GM21825 (cell line): ENCODE measurements at regions not wholly inside any gene's neighbourhood (a gene's known extent, or its start where the extent isn't known, plus 50 kb on each side); places are given as distances from the start of the nearest gene placed in this dataset.

Experiments used
- ATAC-seq: cut with Tn5 transposase; IDR thresholded peaks from one replicate; pipeline ENCODE4 v1.9.1; 2021; ENCODE audit warnings: mild to moderate bottlenecking, moderate library complexity; ENCODE audit not compliant: unreplicated experiment

DNA sequence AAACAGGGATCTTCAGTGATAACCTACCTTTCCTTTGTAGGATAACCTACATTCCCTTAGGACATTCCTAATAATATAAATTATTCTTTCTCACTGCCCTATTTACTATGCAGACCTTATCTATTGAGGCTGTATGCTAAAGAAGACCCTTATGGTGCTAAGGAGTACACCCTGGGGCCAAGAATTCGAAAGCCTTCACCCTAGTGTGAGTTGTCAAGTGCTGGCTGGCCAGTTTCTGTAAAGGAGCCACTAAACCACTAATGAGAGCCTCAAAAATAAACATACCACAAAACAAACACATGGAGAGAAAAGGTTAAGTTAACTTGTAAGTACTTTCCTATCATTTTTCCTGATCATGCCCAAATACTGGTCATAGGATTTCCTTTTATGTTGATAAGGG lies 315.0 kb upstream of the CAMK1G start:
- no peak for ATAC-seq

- ATAC-seq = no peak
Observed at GRCh38 chr1:209276321-209276720, 307.2 kb upstream of the CAMK1G start.

- ATAC-seq = no peak
Observed at GRCh38 chr1:209277662-209278061, 305.9 kb upstream of the CAMK1G start.

DNA sequence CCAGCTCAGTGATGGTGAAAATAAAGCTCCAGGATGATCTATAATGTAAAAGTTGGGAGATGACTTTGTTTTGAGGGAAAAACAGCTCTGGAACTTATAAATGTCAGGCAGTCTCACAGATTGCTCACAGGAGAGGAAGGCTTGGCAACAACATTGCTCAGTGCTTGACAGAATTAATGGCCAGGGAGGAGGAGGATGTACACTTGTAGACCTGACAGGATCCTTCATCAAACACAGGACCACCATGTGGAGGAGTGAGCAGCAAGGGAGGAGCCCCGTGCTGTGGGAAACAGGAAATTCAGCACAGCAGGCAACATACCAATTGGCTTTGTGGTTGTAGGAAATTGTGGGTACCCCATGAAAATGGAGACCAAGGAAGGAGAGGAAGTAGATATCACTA lies 291.8 kb upstream of the CAMK1G start:
- ATAC-seq = no peak

DNA sequence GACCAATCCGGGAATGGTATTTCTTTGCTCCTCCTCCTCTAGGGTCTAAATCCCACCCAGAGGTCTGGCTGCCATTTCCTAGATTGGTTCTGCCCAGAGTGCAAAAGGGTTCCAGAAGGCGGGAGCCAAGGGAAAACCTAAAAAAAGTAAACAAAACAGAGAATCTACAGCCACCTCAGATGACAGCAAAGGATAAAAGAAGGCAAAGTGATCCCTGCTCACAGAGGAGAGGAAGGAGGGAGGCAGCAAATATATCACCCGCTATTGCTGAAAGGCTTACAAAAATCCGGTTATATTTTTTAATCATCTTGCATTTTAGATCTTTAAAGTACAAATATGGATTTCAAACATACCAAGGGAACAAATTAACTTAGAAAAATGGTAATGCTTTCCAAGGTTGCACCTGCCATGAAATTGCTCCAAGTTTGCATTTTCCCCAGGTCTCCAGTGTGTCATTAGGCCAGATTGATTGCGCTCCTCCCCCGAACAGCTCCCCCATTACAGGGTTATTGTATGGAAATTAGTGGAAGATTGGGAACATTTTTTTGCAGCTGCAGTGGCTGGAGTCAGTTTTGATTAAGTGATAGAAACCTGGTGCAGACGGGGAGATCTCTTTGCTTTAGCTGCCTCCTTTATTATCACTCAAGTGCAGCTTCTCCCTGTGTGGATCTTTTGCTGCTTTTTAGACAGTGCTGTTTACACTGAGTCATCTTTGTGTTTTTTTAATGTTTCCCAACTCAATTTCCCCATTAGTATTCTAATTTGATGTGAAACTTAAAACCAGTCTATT lies 280.5 kb upstream of the CAMK1G start:
- ATAC-seq = no peak

DNA sequence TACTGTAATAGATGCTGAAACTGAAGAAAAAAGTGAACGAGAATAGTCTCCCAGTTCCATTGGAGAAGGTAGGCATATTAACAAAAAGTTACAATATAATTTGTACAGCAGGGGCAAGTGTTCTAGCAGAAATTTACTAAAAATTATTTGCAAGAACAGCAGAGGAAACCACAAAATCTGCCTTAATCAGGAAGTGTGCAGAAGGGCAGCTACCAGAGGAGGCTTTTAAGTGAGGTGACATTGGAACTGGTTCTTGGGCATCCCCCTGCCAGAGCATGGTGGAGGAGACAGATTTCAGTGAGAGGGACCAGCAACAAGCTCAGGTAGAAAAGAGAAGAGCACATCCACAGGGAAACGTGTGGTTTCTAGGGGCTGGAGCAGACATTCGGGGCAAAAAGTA lies 279.3 kb upstream of the CAMK1G start:
- ATAC-seq = no peak

- ATAC-seq = no peak
Observed at GRCh38 chr1:209305221-209305954, 278.1 kb upstream of the CAMK1G start.

DNA sequence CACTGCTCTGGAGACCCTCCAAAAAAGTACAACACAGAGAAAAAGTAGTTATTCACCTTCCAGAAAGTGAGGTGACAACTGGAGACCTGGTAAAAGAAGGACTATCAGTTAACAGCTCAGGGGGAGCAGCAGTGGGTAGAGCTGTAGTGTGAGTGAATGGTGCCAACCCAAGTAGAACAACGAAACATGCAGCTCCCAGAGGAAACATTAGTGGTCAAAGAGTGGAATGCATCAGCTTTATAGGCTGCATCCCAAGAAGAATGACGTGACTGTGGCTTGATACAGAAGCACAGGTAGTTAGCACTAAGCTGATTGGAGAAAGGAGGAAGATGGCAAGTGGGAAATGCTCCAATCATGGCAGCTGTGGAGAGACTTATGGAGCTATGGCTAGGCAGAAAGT lies 275.7 kb upstream of the CAMK1G start:
- ATAC-seq = no peak

DNA sequence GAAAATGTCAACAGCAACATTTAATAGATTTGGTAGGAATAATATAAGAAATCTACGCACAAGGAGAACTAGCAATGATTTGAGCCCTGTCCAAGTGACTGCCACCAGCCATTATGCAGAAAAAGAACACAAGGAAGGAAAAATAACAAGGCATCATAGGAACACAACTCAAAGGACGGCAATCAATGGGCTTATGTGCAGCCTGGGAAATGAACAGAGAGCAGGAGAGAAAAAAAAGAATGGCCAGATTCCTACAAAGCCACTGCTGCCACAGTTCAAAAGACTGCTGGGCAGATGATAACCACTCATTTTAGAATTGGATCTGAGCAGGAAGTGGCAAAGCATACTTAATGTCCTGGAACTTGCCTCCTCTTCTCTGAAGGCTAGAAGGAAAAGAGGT lies 274.3 kb upstream of the CAMK1G start:
- no peak for ATAC-seq

GRCh38 chr1:209311770-209312169 lies 271.7 kb upstream of the CAMK1G start:
- ATAC-seq = no peak

GRCh38 chr1:209316929-209317328 lies 266.6 kb upstream of the CAMK1G start:
- ATAC-seq = no peak

- ATAC-seq = no peak
Observed at GRCh38 chr1:209318181-209319056, 265.1 kb upstream of the CAMK1G start.

DNA sequence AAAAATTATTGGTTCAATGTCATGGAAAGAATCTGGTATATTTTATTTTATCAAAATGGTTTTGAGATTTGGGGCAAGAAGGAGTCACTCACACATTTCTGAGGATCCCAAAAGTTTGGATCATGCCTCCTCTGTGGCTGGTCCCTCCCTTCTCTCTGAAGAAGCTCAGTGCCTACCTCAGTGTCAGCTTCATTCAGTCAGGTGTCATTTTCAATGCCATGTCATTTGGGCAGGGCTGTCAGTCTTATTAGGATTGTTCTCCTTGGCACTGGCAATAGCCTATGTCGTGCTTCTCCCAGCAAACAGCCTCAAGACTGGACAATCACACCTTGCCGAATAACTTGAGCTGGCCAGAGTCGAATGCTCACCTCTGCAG lies 264.5 kb upstream of the CAMK1G start:
- no peak for ATAC-seq

DNA sequence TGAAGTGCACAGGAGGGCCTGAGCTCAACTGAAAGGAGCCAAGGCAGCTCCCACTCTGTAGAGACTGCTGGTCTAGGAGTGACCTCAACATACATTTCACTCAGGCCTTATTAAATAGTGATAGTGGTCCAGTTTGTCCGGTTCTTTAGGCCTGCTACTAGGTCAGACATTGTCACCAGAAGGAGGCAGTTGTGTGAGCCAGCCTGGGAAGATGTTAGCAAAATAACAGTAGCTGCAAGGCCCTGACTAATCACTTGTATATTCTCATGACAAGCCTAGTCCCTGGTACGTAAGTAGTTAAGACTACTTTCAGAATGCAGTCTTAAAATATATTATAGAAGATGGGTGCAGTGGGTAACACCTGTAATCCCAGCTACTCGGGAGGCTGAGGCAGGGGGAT lies 264.0 kb upstream of the CAMK1G start:
- ATAC-seq = no peak

- ATAC-seq = no peak
Observed at GRCh38 chr1:209323743-209324142, 259.8 kb upstream of the CAMK1G start.

- no peak for ATAC-seq
Observed at GRCh38 chr1:209324901-209325871, 258.3 kb upstream of the CAMK1G start.

GRCh38 chr1:209326076-209326475 lies 257.4 kb upstream of the CAMK1G start:
- no peak for ATAC-seq

DNA sequence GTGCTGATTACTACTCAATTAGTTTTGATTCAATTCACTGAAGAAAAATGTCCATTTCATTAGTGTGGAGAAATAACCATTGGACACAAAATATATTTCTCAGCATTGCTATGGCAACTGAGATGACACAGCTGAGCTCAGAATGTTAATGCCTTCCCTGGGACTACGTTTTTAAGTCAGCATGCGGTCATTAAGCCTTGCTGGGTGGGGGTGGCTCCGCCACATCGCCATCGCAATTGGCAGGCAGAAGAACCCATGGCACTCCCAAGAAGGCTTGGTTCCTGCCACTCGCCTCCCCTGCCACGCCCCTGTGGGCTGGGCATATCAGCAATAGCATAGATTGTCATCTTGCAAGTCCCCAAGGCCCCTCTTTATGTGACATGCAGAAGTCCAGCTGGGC lies 256.7 kb upstream of the CAMK1G start:
- no peak for ATAC-seq

- ATAC-seq = no peak
Observed at GRCh38 chr1:209328196-209328595, 255.3 kb upstream of the CAMK1G start.

- ATAC-seq = peak; percentile 75
Observed at GRCh38 chr1:209335178-209335577, 248.3 kb upstream of the CAMK1G start.
